PC-3 (cell line): ENCODE measurements at regions not wholly inside any gene's neighbourhood (a gene's known extent, or its start where the extent isn't known, plus 50 kb on each side); places are given as distances from the start of the nearest gene placed in this dataset.

Source experiments
- ATAC-seq: fragments of 200-7000 bp; cut with Tn5 transposase; 2 replicates; pipeline ENCODE4 v1.9.1; 2020; ENCODE audit warnings: mild to moderate bottlenecking, moderate library complexity
- BruUV-seq: library from RNA; stranded (reverse); fragments of 400-500 nt; replicated peaks from 2 replicates; lab custom pipeline; 2021; lab: Mats Ljungman, UMichigan
- CTCF ChIA-PET: fragments of 300-600 bp; sonication (Branson Sonifier 250); formaldehyde crosslinking; loops from one replicate; lab custom pipeline; 2022; ENCODE audit warnings: antibody characterized with exemption; lab: Charles Lee
- POLR2A ChIA-PET: fragments of 300-600 bp; sonication (Branson Sonifier 250); formaldehyde crosslinking; loops from one replicate; lab custom pipeline; 2022; ENCODE audit warnings: antibody characterized with exemption; ENCODE audit not compliant: unreplicated experiment; lab: Charles Lee
- DNase-seq: peaks from one replicate; pipeline ENCODE4 v3.0.0-alpha.2; 2015
- H2AFZ ChIP-seq: fragments of 300-600 bp; sonication (generic); 2 replicates; pipeline ENCODE4 v1.6.0; 2016; ENCODE audit warnings: antibody characterized with exemption, low read length
- H3F3A ChIP-seq: fragments of 300-600 bp; sonication (generic); one replicate; pipeline ENCODE4 v1.6.0; 2017; ENCODE audit warnings: antibody characterized with exemption, low read length, control low read depth, mild to moderate bottlenecking; ENCODE audit not compliant: unreplicated experiment
- H3K27ac ChIP-seq: fragments of 300-600 bp; sonication (generic); 2 replicates; pipeline ENCODE4 v1.5.1; 2016; ENCODE audit warnings: mild to moderate bottlenecking, low read length
- H3K27me3 ChIP-seq: fragments of 300-600 bp; sonication (generic); 2 replicates; pipeline ENCODE4 v1.6.1; 2016; ENCODE audit warnings: low read length, mixed read lengths
- H3K36me3 ChIP-seq: fragments of 300-600 bp; sonication (generic); 2 replicates; pipeline ENCODE4 v1.6.1; 2016; ENCODE audit warnings: low read depth, mixed run types, low read length, mixed read lengths
- H3K4me1 ChIP-seq: fragments of 300-600 bp; sonication (generic); 2 replicates; pipeline ENCODE4 v1.5.1; 2016; ENCODE audit warnings: low read length; ENCODE audit not compliant: insufficient read depth
- H3K4me2 ChIP-seq: fragments of 300-600 bp; sonication (generic); 2 replicates; pipeline ENCODE4 v1.6.0; 2016; ENCODE audit warnings: low read length
- H3K4me3 ChIP-seq: fragments of 300-600 bp; sonication (generic); 2 replicates; pipeline ENCODE4 v1.5.1; 2016; ENCODE audit warnings: mild to moderate bottlenecking, low read length, mixed read lengths
- H3K79me2 ChIP-seq: fragments of 300-600 bp; sonication (generic); 2 replicates; pipeline ENCODE4 v1.6.1; 2017; ENCODE audit warnings: low read length, mixed read lengths
- H3K9ac ChIP-seq: fragments of 300-600 bp; sonication (generic); 2 replicates; pipeline ENCODE4 v1.6.0; 2016; ENCODE audit warnings: mild to moderate bottlenecking, low read length
- H3K9me2 ChIP-seq: fragments of 300-600 bp; sonication (generic); replicated peaks from 2 replicates; pipeline ENCODE4 v1.6.1; 2016; ENCODE audit warnings: mixed run types, low read length, mixed read lengths
- H3K9me3 ChIP-seq: fragments of 300-600 bp; sonication (generic); 2 replicates; pipeline ENCODE4 v1.6.1; 2016; ENCODE audit warnings: low read length, mixed read lengths
- H4K20me1 ChIP-seq: fragments of 300-600 bp; sonication (generic); 2 replicates; pipeline ENCODE4 v1.6.1; 2016; ENCODE audit warnings: low read length, mixed read lengths
- CTCF ChIP-seq: fragments of 300-600 bp; sonication (generic); conservative IDR thresholded peaks from 2 replicates; pipeline ENCODE4 v1.5.1; 2017; ENCODE audit warnings: antibody characterized with exemption, low read depth, mild to moderate bottlenecking, low read length
- EZH2 ChIP-seq: fragments of 300-600 bp; sonication (generic); IDR thresholded peaks from one replicate; pipeline ENCODE4 v1.6.1; 2017; ENCODE audit warnings: antibody characterized with exemption, mild to moderate bottlenecking, low read length; ENCODE audit not compliant: unreplicated experiment
- EZH2phosphoT487 ChIP-seq: fragments of 300-600 bp; sonication (generic); IDR thresholded peaks from 2 replicates; pipeline ENCODE4 v1.6.1; 2018; ENCODE audit warnings: mild to moderate bottlenecking, antibody characterized with exemption, low read length, borderline replicate concordance
- intact Hi-C: fragments of 100-400 bp; cut with micrococcal nuclease; formaldehyde crosslinking; loops from 2 replicates; pipeline ENCODE4 v1.9.0; 2023

GRCh38 chr18:27614951-27615844, 430.1 kb upstream of the CHST9 start:
- no peak; the same call in 1 of the 2 replicates for ATAC-seq
- no peaks in the 10 kb centered on the region for H4K20me1 ChIP-seq
- no peaks in the 10 kb centered on the region for H3K79me2 ChIP-seq
- no peaks in the 10 kb centered on the region for H3K9me2 ChIP-seq
- H3K36me3 ChIP-seq, result no peaks in the 10 kb centered on the region
- intact Hi-C loops, result no loop called here
- CTCF ChIA-PET, result no interaction called here
- no TSS peak for BruUV-seq
- no peak for DNase-seq
- TF ChIP-seq EZH2phosphoT487 (no peak), EZH2 (no peak), CTCF (no peak)
- POLR2A ChIA-PET, result interaction anchor here (0.6 kb wide), 1 partner anchor 1193 kb away, joined by 8 read pairs; no protein-coding TSS in a partner anchor
- no peaks in the 10 kb centered on the region for H3K4me1 ChIP-seq
- no peaks in the 10 kb centered on the region for H3F3A ChIP-seq
- H3K27ac ChIP-seq, result no peak overlapping the region
- H2AFZ ChIP-seq, result no peak overlapping the region
- no peaks in the 10 kb centered on the region for H3K9me3 ChIP-seq
- H3K4me2 ChIP-seq, result no peak overlapping the region
- H3K9ac ChIP-seq, result no peak overlapping the region
- H3K27me3 ChIP-seq, result no peaks in the 10 kb centered on the region
- H3K4me3 ChIP-seq, result no peak overlapping the region

GRCh38 chr18:27609221-27609620, 424.1 kb upstream of the CHST9 start:
- ATAC-seq (no peak), DNase-seq (no peak)
- intact Hi-C loops, result loop anchor here (10.0 kb wide), 2 partner anchors 236 to 406 kb away; no protein-coding TSS in a partner anchor
- H3K27ac ChIP-seq, result no peak overlapping the region
- no peaks in the 10 kb centered on the region for H3K9me3 ChIP-seq
- no peak overlapping the region for H2AFZ ChIP-seq
- H3K9me2 ChIP-seq, result no peaks in the 10 kb centered on the region
- no peaks in the 10 kb centered on the region for H3K79me2 ChIP-seq
- no peaks in the 10 kb centered on the region for H4K20me1 ChIP-seq
- TF ChIP-seq EZH2phosphoT487 (no peak), CTCF (no peak), EZH2 (no peak)
- ChIA-PET CTCF (interaction anchor here (0.6 to 1.0 kb wide), 5 partner anchors 10 to 167 kb away, joined by 3 to 5 read pairs (median 3); no protein-coding TSS in a partner anchor), POLR2A (no interaction called here)
- H3K9ac ChIP-seq, result no peak overlapping the region
- H3K4me2 ChIP-seq, result no peak overlapping the region
- peaks cover 9% of the 10 kb centered on the region for H3K4me1 ChIP-seq
- BruUV-seq, result no TSS peak
- no peaks in the 10 kb centered on the region for H3F3A ChIP-seq
- H3K27me3 ChIP-seq, result no peaks in the 10 kb centered on the region
- no peaks in the 10 kb centered on the region for H3K36me3 ChIP-seq
- H3K4me3 ChIP-seq, result no peak overlapping the region

GRCh38 chr18:27608742-27609141, 423.6 kb upstream of the CHST9 start:
- intact Hi-C loops, result loop anchor here (10.0 kb wide), 2 partner anchors 236 to 406 kb away; no protein-coding TSS in a partner anchor
- Histone ChIP-seq H4K20me1 (no peaks in the 10 kb centered on the region), H3K27ac (no peak overlapping the region), H3K9me3 (no peaks in the 10 kb centered on the region), H3K36me3 (no peaks in the 10 kb centered on the region), H3K4me3 (no peak overlapping the region), H3K4me1 (peaks cover 11% of the 10 kb centered on the region), H2AFZ (no peak overlapping the region), H3K9me2 (no peaks in the 10 kb centered on the region), H3K4me2 (no peak overlapping the region), H3K9ac (no peak overlapping the region), H3K79me2 (no peaks in the 10 kb centered on the region), H3F3A (no peaks in the 10 kb centered on the region), H3K27me3 (no peaks in the 10 kb centered on the region)
- ChIA-PET POLR2A (no interaction called here), CTCF (interaction anchor here (0.5 to 1.0 kb wide), 6 partner anchors 10 to 377 kb away, joined by 3 to 5 read pairs (median 3); no protein-coding TSS in a partner anchor)
- ATAC-seq (no peak), DNase-seq (peak; percentile 37)
- no peak for TF ChIP-seq EZH2
- TF ChIP-seq CTCF, result peak; percentile 69
- TF ChIP-seq EZH2phosphoT487, result no peak
- no TSS peak for BruUV-seq
